Liver (tissue), 3 donors: ENCODE measurements at regions not wholly inside any gene's neighbourhood (a gene's known extent, or its start where the extent isn't known, plus 50 kb on each side); places are given as distances from the start of the nearest gene placed in this dataset.

Experiments used
- EGR1 ChIP-seq, 2 donors: IDR thresholded peaks; 2 replicates each; pipeline ENCODE4 v1.6.1; 2016 to 2018; ENCODE audit warnings: antibody characterized with exemption in 2 of 2, low read depth in 2 of 2
- FOXA1 ChIP-seq: IDR thresholded peaks from 2 replicates; pipeline ENCODE4 v1.6.1; 2016; ENCODE audit warnings: antibody characterized with exemption
- HNF4A ChIP-seq, 2 donors: conservative IDR thresholded peaks; 2 replicates each; pipeline ENCODE4 v1.6.1; 2016; ENCODE audit warnings: antibody characterized with exemption in 2 of 2, mild to moderate bottlenecking in 2 of 2
- JUND ChIP-seq, 2 donors: IDR thresholded peaks; 2 replicates each; pipeline ENCODE4 v1.6.1; 2016; ENCODE audit warnings: antibody characterized with exemption in 2 of 2
- RAD21 ChIP-seq, 2 donors: IDR thresholded peaks; 2 replicates each; pipeline ENCODE4 v1.6.1; 2016; ENCODE audit warnings: antibody characterized with exemption in 2 of 2, mild to moderate bottlenecking in 2 of 2
- RXRA ChIP-seq, 2 donors: IDR thresholded peaks; 2 replicates each; pipeline ENCODE4 v1.6.1; 2017 to 2018; ENCODE audit warnings: antibody characterized with exemption in 2 of 2, mild to moderate bottlenecking in 1 of 2
- SP1 ChIP-seq: IDR thresholded peaks from 2 replicates; pipeline ENCODE4 v1.6.1; 2018; ENCODE audit warnings: antibody characterized with exemption, mild to moderate bottlenecking
- TAF1 ChIP-seq: conservative IDR thresholded peaks from 2 replicates; pipeline ENCODE4 v1.6.1; 2016; ENCODE audit warnings: antibody characterized with exemption, mild to moderate bottlenecking
- YY1 ChIP-seq: IDR thresholded peaks from 2 replicates; pipeline ENCODE4 v1.6.1; 2016; ENCODE audit warnings: antibody characterized with exemption, mild to moderate bottlenecking
- TF ChIP-seq, protein P1 (sequence below): fragments of 150-350 bp; IDR thresholded peaks from 2 replicates; pipeline ENCODE4 v1.5.1; 2017; ENCODE audit warnings: improper control_type of control experiment, low read depth, low read length; ENCODE audit not compliant: missing input control
- TF ChIP-seq, protein P2 (sequence below): IDR thresholded peaks from 2 replicates; pipeline ENCODE4 v1.6.1; 2016; ENCODE audit warnings: antibody characterized with exemption
- TF ChIP-seq, protein P3 (sequence below): IDR thresholded peaks from 2 replicates; pipeline ENCODE4 v1.6.1; 2016; ENCODE audit warnings: antibody characterized with exemption, mild to moderate bottlenecking
- TF ChIP-seq, protein P4 (sequence below): IDR thresholded peaks from 2 replicates; pipeline ENCODE4 v1.6.1; 2016; ENCODE audit warnings: antibody characterized with exemption
- donor health status: healthy.
- donor health status: healthy.

DNA sequence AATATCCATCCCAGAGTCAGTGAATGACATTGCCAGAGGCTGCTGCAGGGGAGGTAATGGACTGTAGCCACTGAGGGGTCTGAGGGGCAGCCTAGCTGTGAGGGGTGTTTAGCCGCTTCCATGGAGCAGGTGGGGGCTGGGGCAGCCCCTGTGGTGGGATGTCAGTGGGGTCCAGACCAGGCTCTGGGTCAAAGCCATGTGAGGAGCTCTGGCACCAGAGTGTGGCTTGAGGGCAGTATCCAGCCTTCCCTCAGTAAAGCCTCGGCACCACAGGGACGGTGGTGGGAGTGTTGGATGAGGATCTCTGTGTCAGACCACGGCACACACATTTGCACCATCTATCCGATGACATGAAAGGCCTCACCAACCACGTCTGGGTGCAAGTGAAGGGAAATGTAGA, 85.0 kb downstream of the INHBB start:
- TF ChIP-seq, protein P1, sequence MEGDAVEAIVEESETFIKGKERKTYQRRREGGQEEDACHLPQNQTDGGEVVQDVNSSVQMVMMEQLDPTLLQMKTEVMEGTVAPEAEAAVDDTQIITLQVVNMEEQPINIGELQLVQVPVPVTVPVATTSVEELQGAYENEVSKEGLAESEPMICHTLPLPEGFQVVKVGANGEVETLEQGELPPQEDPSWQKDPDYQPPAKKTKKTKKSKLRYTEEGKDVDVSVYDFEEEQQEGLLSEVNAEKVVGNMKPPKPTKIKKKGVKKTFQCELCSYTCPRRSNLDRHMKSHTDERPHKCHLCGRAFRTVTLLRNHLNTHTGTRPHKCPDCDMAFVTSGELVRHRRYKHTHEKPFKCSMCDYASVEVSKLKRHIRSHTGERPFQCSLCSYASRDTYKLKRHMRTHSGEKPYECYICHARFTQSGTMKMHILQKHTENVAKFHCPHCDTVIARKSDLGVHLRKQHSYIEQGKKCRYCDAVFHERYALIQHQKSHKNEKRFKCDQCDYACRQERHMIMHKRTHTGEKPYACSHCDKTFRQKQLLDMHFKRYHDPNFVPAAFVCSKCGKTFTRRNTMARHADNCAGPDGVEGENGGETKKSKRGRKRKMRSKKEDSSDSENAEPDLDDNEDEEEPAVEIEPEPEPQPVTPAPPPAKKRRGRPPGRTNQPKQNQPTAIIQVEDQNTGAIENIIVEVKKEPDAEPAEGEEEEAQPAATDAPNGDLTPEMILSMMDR = no peak
- TF ChIP-seq, protein P2, sequence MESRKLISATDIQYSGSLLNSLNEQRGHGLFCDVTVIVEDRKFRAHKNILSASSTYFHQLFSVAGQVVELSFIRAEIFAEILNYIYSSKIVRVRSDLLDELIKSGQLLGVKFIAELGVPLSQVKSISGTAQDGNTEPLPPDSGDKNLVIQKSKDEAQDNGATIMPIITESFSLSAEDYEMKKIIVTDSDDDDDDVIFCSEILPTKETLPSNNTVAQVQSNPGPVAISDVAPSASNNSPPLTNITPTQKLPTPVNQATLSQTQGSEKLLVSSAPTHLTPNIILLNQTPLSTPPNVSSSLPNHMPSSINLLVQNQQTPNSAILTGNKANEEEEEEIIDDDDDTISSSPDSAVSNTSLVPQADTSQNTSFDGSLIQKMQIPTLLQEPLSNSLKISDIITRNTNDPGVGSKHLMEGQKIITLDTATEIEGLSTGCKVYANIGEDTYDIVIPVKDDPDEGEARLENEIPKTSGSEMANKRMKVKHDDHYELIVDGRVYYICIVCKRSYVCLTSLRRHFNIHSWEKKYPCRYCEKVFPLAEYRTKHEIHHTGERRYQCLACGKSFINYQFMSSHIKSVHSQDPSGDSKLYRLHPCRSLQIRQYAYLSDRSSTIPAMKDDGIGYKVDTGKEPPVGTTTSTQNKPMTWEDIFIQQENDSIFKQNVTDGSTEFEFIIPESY = no peak
- TF ChIP-seq YY1 = no peak
- TF ChIP-seq SP1 = no peak
- TF ChIP-seq, protein P3, sequence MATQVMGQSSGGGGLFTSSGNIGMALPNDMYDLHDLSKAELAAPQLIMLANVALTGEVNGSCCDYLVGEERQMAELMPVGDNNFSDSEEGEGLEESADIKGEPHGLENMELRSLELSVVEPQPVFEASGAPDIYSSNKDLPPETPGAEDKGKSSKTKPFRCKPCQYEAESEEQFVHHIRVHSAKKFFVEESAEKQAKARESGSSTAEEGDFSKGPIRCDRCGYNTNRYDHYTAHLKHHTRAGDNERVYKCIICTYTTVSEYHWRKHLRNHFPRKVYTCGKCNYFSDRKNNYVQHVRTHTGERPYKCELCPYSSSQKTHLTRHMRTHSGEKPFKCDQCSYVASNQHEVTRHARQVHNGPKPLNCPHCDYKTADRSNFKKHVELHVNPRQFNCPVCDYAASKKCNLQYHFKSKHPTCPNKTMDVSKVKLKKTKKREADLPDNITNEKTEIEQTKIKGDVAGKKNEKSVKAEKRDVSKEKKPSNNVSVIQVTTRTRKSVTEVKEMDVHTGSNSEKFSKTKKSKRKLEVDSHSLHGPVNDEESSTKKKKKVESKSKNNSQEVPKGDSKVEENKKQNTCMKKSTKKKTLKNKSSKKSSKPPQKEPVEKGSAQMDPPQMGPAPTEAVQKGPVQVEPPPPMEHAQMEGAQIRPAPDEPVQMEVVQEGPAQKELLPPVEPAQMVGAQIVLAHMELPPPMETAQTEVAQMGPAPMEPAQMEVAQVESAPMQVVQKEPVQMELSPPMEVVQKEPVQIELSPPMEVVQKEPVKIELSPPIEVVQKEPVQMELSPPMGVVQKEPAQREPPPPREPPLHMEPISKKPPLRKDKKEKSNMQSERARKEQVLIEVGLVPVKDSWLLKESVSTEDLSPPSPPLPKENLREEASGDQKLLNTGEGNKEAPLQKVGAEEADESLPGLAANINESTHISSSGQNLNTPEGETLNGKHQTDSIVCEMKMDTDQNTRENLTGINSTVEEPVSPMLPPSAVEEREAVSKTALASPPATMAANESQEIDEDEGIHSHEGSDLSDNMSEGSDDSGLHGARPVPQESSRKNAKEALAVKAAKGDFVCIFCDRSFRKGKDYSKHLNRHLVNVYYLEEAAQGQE = no peak
- TF ChIP-seq, protein P4, sequence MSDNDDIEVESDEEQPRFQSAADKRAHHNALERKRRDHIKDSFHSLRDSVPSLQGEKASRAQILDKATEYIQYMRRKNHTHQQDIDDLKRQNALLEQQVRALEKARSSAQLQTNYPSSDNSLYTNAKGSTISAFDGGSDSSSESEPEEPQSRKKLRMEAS = no peak
- TF ChIP-seq RAD21 (IDR thresholded peaks at IDR 0.05) = no peak
- no peak for TF ChIP-seq RXRA (IDR thresholded peaks at IDR 0.05)
- no peak for TF ChIP-seq JUND (IDR thresholded peaks at IDR 0.05)
- no peak for TF ChIP-seq EGR1 (IDR thresholded peaks at IDR 0.05; ENCODE audit: low read depth in 2 of 2)
- TF ChIP-seq TAF1 = no peak
- TF ChIP-seq FOXA1 = no peak
- no peak for TF ChIP-seq HNF4A (conservative IDR thresholded peaks at IDR 0.05)
